ENCODE measurements at regions not wholly inside any gene's neighbourhood (a gene's known extent, or its start where the extent isn't known, plus 50 kb on each side); places are given as distances from the start of the nearest gene placed in this dataset.

DNA sequence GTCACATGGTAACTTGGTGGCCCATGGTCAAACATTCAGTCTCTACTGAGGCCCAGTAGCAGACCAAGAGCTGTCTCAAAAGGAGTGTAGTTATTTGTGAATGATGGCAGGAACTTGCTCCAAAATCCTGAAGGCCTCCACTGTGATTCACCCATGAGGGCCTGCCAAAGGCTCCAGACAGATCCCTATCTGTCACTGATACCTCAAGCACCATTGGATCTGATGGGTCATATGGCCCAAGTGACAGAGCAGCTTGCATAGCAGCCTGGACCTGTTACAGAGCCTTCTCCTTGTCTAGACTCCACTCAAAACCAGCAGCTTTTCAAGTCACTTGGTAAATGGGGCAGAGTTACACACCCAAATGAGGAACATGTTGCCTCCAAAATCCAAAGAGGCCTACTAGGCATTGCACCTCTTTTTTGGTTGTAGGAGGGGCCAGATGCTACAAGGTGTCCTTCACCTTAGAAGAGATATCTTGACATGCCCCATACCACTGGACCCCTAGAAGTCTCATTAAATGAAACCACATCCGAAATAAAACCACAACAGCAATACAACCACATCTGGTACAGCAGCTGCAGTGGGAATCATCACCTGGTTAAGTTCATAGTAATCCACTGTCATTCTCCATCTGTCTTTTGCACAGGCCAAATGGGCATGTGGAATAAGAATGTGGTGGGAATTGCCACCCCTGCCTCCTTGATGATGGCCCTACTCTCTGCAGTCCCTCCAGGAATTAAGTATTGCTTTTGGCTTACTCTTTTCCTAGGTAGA lies 150.4 kb upstream of the MAX start:
- DNase-seq = no peak

DNA sequence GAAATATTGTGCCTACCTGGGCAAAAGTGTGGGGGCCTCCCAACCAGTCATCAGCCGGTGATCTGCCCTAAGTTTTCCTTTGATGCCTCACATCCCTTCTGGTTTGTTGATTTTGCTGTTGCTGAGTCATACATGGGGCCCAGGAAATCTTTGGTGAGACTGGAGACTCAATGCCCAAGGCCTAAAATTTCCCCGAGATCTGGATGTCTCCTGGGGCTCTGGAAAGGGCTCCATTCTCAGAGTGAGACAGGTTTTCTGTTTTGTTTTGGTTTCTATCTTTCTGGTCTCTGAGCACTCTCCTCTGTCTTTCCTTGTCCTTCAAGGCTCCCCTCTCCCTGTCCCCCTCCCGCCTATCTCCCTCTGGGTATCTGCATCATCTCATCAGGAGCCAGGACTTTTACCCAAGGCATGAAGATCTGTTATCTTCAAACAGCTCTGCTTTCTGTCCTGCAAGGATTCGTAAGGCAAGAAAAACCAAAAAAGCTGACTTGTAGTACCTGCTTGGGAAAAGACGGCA lies 152.8 kb upstream of the MAX start:
- DNase-seq = no peak

DNA sequence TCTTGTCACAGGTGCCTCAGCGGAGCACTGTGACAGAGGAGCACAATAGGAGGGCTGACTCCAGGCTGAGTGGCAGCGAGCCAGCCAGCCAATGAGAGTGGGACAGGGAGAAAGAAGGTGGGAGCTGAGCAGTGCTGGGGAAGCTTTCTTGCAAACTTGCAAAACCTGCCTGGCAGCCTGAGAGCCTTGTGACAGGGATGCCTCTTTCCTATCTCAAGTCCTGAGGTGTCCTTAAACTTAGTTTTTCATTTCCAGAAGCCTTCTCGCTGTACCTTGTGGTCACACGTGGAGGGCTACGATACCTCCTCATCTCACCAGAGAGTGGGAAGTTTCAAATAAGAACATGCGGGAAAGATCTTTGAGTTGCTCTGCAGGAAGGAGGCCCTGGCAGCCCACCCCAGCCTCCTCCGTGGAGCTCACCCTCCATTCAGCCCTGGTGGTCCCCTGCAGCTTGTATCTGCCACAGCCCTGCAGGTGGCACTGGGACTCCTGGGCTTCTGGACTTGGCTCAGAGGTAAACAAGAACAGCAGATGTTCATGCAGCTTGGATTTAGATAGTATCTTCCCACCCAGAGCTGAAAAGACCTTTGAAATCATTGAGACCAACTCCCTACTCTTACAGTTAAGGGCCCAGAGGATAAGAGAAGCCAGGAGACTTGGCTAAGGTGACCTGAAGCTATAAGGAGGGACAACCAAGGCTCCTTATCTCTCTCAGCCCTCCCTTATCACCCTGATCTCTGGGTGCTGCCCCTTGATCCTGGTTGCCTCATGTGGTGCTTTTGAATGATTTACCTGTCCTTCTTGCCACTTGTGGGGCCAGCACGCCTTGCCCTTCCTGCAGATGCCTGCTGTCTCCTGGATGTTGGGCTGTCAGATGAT lies 153.5 kb upstream of the MAX start:
- no peak for DNase-seq

DNA sequence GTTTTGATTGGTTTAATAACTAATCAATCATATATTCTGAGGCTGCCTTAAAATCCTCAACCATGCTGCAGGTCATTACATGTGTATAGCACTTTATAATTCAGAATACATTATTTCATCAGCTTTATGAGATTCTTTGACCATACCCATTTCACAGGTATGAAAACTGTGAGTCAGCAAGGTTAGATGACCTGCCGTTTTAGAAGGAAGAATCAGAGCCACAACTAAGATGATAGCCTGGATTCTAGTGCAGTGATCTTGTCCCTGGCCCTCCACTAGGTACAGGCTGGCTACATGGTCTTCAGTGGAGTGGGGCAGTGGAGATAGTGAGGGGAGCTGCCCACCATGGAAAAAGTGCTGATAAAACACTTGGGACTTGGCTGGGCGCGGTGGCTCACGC lies 154.4 kb upstream of the MAX start:
- no peak for DNase-seq

DNA sequence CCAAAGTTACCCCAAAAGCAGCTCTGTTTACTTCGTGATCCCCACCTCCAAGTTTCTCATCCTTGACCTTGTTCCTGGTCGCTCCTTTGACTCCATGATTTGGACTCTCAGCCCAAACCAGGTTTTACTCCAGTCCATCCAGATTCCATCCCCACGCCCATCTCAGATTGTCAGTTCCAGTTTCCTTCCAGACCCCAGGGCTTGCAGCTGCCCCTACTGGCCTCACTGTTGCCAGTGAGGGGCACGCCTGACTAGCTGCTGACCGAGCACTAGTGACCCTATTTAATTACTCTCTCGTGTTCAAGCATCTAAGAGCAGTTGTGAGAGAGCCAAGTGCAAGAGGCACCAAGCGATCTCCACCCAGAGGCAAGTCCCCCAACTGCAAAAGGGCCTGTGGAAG lies 155.1 kb upstream of the FUT8 start:
- no peak for DNase-seq

- no peak for DNase-seq
Observed at GRCh38 chr14:65258391-65258790, 154.1 kb upstream of the FUT8 start.

DNA sequence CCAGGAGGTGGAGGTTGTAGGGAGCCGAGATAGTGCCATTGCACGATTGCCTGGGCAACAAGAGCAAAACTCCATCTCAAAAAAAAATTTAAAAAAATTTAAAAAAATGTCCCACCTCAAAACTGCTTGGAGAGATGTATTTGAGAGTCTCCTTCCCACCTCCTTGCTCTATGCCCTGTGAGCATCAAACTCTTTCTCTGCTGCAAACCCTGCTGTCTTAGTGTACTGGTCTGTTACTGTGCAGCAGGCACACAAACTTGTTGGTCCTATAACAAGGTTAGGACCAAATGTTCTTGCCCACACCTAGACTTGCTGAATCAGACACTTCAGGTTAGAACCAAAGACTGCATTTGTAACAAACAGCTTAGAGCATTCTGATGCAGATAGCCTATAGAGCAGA lies 153.5 kb upstream of the FUT8 start:
- DNase-seq = no peak

DNA sequence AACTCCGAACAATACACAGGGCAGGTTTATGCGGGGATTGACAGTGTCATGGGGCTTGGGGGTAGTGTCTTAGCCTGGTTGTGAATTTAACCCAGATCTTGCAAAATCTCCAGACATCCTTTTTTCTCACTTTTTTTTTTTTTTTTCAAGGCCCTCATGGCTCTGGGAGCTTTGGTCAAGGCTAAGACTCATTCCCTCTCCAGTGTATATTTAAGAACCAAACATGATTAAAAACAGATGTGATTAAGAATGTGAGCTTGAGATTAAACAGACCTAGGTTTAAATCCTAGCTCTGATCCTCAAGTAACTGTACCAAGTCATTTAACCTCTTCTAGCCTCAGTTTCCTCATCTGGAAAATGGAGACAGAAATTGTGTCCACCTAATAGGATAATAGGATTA lies 151.7 kb upstream of the FUT8 start:
- DNase-seq = no peak

- DNase-seq = no peak
Observed at GRCh38 chr14:65261425-65261920, 151.1 kb upstream of the FUT8 start.

DNA sequence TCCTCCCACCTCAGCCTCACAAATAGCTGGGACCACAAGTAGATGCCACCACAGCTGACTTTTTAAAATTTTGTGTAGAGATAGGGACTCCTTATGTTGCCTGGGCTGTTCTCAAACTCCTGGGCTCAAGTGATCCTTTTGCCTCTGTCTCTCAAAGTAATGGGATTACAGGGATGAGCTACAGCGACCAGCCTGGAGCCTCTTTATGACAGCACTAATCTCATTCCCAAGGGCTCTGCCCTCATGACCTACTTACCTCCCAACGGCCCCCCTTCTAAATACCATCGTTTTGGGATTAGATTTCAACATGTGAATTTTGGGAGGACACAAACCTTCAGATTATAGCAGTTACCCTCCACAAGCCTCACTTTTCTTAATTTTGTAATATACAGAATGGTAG lies 150.6 kb upstream of the FUT8 start:
- no peak for DNase-seq

DNA sequence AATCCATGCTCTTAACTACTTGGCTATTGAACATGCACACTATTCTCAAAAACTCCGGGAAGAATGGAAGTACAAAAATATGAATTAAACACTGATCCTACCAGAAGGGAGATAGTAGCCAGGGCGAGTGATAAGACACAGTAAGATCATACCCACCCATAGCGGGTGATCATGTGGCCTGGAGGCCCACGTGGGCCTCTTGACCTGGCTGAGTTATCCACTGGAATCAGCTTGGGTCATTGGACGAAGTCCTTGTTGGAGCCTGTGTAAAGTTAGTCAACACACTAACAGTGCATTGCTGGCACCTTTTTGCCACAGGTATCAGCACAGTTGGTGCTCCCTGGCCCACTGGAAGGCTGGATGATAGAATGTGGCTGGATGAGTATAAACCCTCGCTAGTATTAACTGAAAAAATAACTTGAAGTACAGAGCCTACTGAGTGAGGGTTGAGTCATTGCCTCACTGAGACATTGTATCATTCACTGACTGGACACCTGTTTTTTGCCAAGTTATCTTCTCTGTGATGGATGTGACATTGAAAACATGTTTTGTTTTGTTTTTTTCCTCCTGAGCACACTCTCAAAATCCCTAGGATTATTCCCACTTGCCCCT lies 149.2 kb upstream of the FUT8 start:
- no peak for DNase-seq

DNA sequence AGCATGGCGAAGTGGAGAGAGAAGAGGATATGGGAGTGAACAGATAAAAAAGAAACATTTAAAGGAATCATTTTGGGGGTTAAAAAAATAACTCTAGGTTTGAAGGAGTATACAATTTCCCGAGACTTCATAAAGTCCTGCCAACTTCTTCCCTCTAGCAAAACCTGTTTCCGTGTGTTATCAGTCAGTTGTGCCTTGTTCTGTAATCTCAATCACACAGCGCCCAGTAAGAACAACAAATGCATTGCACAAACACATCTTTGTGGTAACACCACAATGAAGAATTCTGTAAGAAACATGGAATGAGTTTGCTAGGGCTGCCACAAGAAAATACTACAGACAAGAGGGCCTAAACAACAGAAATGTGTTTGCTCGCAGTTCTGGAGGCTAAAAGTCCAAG lies 144.7 kb upstream of the FUT8 start:
- no peak for DNase-seq

DNA sequence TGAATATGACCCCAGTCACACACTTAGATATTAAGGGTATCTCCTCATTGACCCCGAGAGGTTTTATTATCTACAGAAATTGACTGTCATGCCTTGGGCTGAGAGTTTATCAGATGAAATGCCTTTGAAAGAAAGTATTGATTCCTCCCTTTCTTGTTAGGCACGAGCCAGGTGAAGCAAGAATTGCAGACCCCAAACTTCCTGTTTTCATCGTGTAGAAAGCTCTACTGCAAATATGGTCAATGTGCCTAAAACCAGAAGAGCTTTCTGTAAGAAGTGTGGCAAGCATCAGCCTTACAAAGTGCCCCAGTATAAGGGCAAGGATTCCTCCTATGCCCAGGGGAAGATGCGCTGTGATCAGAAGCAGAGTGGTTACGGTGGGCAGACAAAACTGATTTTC lies 143.9 kb upstream of the FUT8 start:
- no peak for DNase-seq

DNA sequence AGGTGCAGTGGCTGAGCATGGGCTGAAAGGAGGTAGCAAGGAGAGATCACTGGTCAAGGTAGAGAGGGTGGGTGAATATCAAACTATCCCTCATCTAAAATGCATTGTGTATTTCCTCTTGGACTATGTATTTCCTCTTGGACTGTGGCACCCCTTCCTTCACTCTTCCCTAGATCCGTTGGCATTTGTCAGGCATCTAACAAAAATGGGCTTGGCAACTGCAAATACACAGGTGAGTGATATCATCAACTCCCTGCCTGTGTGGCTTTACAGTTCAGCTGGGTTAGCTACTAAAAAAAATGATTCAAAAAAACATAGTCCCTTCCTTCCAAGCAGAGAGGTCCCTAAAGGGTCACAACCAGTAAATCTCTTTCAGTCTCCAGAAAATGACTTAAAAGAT lies 142.8 kb upstream of the FUT8 start:
- DNase-seq = no peak

DNA sequence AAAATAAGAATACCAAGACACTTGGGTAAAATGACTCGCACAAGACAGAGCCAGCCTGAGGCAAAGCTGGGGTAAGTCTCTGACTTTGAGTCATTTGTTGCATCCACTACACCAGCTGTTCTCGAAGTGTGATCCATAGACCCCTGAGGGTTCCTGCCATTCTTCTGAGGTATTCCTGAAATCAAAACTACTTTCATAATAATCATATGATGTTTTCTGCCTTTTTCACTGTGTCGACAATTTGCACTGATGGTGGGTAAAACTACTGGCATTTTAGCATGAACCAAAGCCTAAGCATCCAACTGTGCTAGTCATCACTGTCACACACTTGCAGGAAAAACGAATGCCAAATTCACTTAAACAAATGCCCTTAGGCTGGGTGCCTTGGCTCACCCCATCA lies 135.5 kb upstream of the FUT8 start:
- DNase-seq = no peak

GRCh38 chr14:65277580-65278270 lies 134.8 kb upstream of the FUT8 start:
- no peak for DNase-seq

DNA sequence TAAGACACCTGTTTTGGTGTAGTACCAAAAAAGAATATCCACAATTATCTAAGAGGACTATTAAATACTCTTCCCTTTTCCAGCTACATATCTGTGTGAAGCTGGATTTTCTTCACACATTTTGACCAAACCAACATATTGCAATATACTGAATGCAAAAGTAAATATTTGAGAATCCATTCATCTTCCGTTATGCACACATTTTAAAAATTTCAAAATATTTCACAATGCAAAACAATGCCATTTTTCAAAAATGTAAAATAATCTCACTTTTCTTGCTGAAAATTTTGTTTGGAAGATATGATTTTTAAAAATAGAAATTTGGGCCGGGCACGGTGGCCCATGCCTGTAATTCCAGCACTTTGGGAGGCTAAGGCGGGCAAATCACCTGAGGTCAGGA lies 133.9 kb upstream of the FUT8 start:
- DNase-seq = no peak

- no peak for DNase-seq
Observed at GRCh38 chr14:65279510-65279909, 133.0 kb upstream of the FUT8 start.

- DNase-seq = no peak
Observed at GRCh38 chr14:65279958-65280357, 132.6 kb upstream of the FUT8 start.

- no peak for DNase-seq
Observed at GRCh38 chr14:65280653-65281052, 131.9 kb upstream of the FUT8 start.

GRCh38 chr14:65281991-65282895 lies 130.3 kb upstream of the FUT8 start:
- no peak for DNase-seq

DNA sequence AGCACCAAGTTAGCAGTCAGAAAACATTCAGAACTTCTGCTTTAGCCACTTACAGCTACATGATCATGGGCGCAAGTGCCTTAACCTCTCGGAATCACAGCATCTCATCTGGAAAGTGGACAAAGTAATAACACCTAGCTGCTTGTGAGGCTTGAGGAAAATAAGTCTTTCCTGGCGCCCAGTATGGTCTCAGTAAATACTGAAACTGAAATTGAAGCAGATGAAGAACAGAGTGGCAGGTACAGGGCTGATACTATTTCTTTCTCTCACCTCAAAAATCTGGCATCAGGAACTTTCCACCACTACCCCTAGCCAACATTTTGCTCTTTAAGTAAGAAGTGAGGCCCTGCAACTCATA lies 129.7 kb upstream of the FUT8 start:
- DNase-seq = no peak
